WTC11 (cell line): ENCODE measurements at regions not wholly inside any gene's neighbourhood (a gene's known extent, or its start where the extent isn't known, plus 50 kb on each side); places are given as distances from the start of the nearest gene placed in this dataset.

Source experiments
- ATAC-seq: fragments of 200-7000 bp; cut with Tn5 transposase; 2 replicates; pipeline ENCODE4 v1.10.0; 2021; ENCODE audit warnings: mild to moderate bottlenecking, moderate library complexity
- CTCF ChIA-PET: fragments of 300-600 bp; sonication (Branson Sonifier 250); formaldehyde crosslinking; loops from one replicate; lab custom pipeline; 2021; ENCODE audit warnings: antibody characterized with exemption; lab: Charles Lee
- POLR2A ChIA-PET: fragments of 350-600 bp; sonication (Branson Sonifier 250); formaldehyde crosslinking; loops from one replicate; lab custom pipeline; 2021; ENCODE audit warnings: antibody characterized with exemption; lab: Charles Lee
- DNase-seq: peaks from one replicate; pipeline ENCODE4 v3.0.0; 2021; ENCODE audit warnings: low spot score
- H3K27ac Mint-ChIP-seq: 2 replicates; pipeline ENCODE4 v1.8.0; 2021; ENCODE audit warnings: mixed read lengths
- H3K27me3 Mint-ChIP-seq: 2 replicates; pipeline ENCODE4 v1.8.0; 2021; ENCODE audit warnings: low read depth, mild to moderate bottlenecking, moderate library complexity, mixed read lengths
- H3K36me3 Mint-ChIP-seq: 2 replicates; pipeline ENCODE4 v1.8.0; 2021; ENCODE audit warnings: mixed read lengths
- H3K4me1 Mint-ChIP-seq: 2 replicates; pipeline ENCODE4 v1.8.0; 2022; ENCODE audit warnings: mixed read lengths
- H3K4me3 Mint-ChIP-seq: 2 replicates; pipeline ENCODE4 v1.8.0; 2021; ENCODE audit warnings: mild to moderate bottlenecking, moderate library complexity, mixed read lengths
- H3K9me3 Mint-ChIP-seq: 2 replicates; pipeline ENCODE4 v1.8.0; 2021; ENCODE audit warnings: mixed read lengths
- CDX4 ChIP-seq: fragments of 250-450 bp; sonication (Bioruptor Pico); IDR thresholded peaks from 2 replicates; pipeline ENCODE4 v1.9.0; 2021; ENCODE audit warnings: moderate library complexity, mild to moderate bottlenecking, inconsistent platforms, borderline replicate concordance
- CREB1 ChIP-seq: sonication (generic); formaldehyde crosslinking; IDR thresholded peaks from 2 replicates; pipeline ENCODE4 v1.8.0; 2023; ENCODE audit warnings: mild to moderate bottlenecking, missing genetic modification reagents
- E2F1 ChIP-seq: sonication (generic); formaldehyde crosslinking; IDR thresholded peaks from 2 replicates; pipeline ENCODE4 v1.8.0; 2022; ENCODE audit warnings: mild to moderate bottlenecking, missing genetic modification reagents
- FOXJ3 ChIP-seq: sonication (generic); formaldehyde crosslinking; IDR thresholded peaks from 2 replicates; pipeline ENCODE4 v1.9.0; 2021; ENCODE audit warnings: missing genetic modification reagents, mild to moderate bottlenecking, borderline replicate concordance
- HMGA2 ChIP-seq: fragments of 250-450 bp; sonication (Bioruptor Pico); IDR thresholded peaks from 2 replicates; pipeline ENCODE4 v1.4.0; 2021; ENCODE audit warnings: mild to moderate bottlenecking, moderate library complexity
- MXD4 ChIP-seq: fragments of 250-450 bp; sonication (Bioruptor Pico); IDR thresholded peaks from 2 replicates; pipeline ENCODE4 v1.8.0; 2021; ENCODE audit warnings: mild to moderate bottlenecking, moderate library complexity, borderline replicate concordance
- MYBL2 ChIP-seq: sonication (generic); formaldehyde crosslinking; IDR thresholded peaks from 2 replicates; pipeline ENCODE4 v1.8.1; 2023; ENCODE audit warnings: mild to moderate bottlenecking, moderate library complexity, missing genetic modification reagents
- NFE2L1 ChIP-seq: sonication (generic); formaldehyde crosslinking; IDR thresholded peaks from 2 replicates; pipeline ENCODE4 v1.8.1; 2023; ENCODE audit warnings: missing genetic modification reagents
- RELA ChIP-seq: sonication (generic); formaldehyde crosslinking; IDR thresholded peaks from 2 replicates; pipeline ENCODE4 v1.8.1; 2022; ENCODE audit warnings: missing genetic modification reagents, mild to moderate bottlenecking, borderline replicate concordance
- SOX15 ChIP-seq: fragments of 250-450 bp; sonication (Bioruptor Pico); IDR thresholded peaks from 2 replicates; pipeline ENCODE4 v1.9.0; 2021; ENCODE audit warnings: mild to moderate bottlenecking
- SP1 ChIP-seq: sonication (generic); formaldehyde crosslinking; conservative IDR thresholded peaks from 2 replicates; pipeline ENCODE4 v1.8.1; 2022; ENCODE audit warnings: missing genetic modification reagents
- TCF7 ChIP-seq: sonication (generic); formaldehyde crosslinking; IDR thresholded peaks from 2 replicates; pipeline ENCODE4 v1.8.0; 2022; ENCODE audit warnings: mild to moderate bottlenecking, low read depth, missing genetic modification reagents, moderate library complexity
- TEAD4 ChIP-seq: sonication (generic); formaldehyde crosslinking; IDR thresholded peaks from 2 replicates; pipeline ENCODE4 v1.8.0; 2022; ENCODE audit warnings: mild to moderate bottlenecking, missing genetic modification reagents
- ZBTB43 ChIP-seq: sonication (generic); formaldehyde crosslinking; IDR thresholded peaks from 2 replicates; pipeline ENCODE4 v1.8.1; 2023; ENCODE audit warnings: mild to moderate bottlenecking, missing genetic modification reagents
- ZMAT4 ChIP-seq: fragments of 250-450 bp; sonication (Bioruptor Pico); IDR thresholded peaks from 2 replicates; pipeline ENCODE4 v1.9.0; 2021; ENCODE audit warnings: mild to moderate bottlenecking
- ZNF121 ChIP-seq: sonication (generic); formaldehyde crosslinking; IDR thresholded peaks from 2 replicates; pipeline ENCODE4 v1.8.0; 2023; ENCODE audit warnings: missing genetic modification reagents
- ZNF232 ChIP-seq: sonication (generic); formaldehyde crosslinking; IDR thresholded peaks from 2 replicates; pipeline ENCODE4 v1.8.0; 2022; ENCODE audit warnings: mild to moderate bottlenecking, missing genetic modification reagents
- ZNF317 ChIP-seq: sonication (generic); formaldehyde crosslinking; IDR thresholded peaks from 2 replicates; pipeline ENCODE4 v1.8.1; 2023; ENCODE audit warnings: low read depth, mild to moderate bottlenecking, moderate library complexity, missing genetic modification reagents, borderline replicate concordance
- ZNF396 ChIP-seq: fragments of 250-450 bp; sonication (Bioruptor Pico); IDR thresholded peaks from 2 replicates; pipeline ENCODE4 v1.8.0; 2021; ENCODE audit warnings: mild to moderate bottlenecking, moderate library complexity, borderline replicate concordance
- ZNF425 ChIP-seq: fragments of 250-450 bp; sonication (Bioruptor Pico); conservative IDR thresholded peaks from 2 replicates; pipeline ENCODE4 v1.9.0; 2021; ENCODE audit warnings: mild to moderate bottlenecking
- ZNF512 ChIP-seq: sonication (generic); formaldehyde crosslinking; IDR thresholded peaks from 2 replicates; pipeline ENCODE4 v1.8.1; 2022; ENCODE audit warnings: missing genetic modification reagents, borderline replicate concordance

- ATAC-seq (no peak), DNase-seq (no peak)
- TF ChIP-seq RELA (no peak), CREB1 (CRISPR knock-in tag) (no peak), ZNF425 (CRISPR knock-in tag) (no peak), TEAD4 (CRISPR knock-in tag) (no peak), E2F1 (no peak), ZNF232 (CRISPR knock-in tag) (no peak), SP1 (CRISPR knock-in tag) (no peak), NFE2L1 (no peak), MXD4 (no peak), TCF7 (CRISPR knock-in tag) (no peak), ZBTB43 (no peak), MYBL2 (CRISPR knock-in tag) (no peak), ZMAT4 (CRISPR knock-in tag) (no peak), ZNF512 (CRISPR knock-in tag) (no peak), ZNF396 (CRISPR knock-in tag) (no peak), SOX15 (no peak)
- Mint-ChIP-seq H3K4me1 (peaks cover 34% of the 10 kb centered on the region), H3K9me3 (peaks cover 6% of the 10 kb centered on the region), H3K27ac (no peak overlapping the region), H3K27me3 (no peaks in the 10 kb centered on the region; the same call in 1 of the 2 replicates), H3K4me3 (no peak overlapping the region), H3K36me3 (peaks cover 6% of the 10 kb centered on the region)
- ChIA-PET POLR2A (no interaction called here), CTCF (no interaction called here)
These were observed 56.5 kb upstream of the PAPSS2 start for GRCh38 chr10:87603196-87603595.

GRCh38 chr10:87603769-87604168 is 55.9 kb upstream of the PAPSS2 start:
- TF ChIP-seq ZNF317 (no peak), ZNF512 (CRISPR knock-in tag) (no peak), ZNF232 (CRISPR knock-in tag) (no peak), ZNF121 (no peak), TCF7 (CRISPR knock-in tag) (no peak), CDX4 (CRISPR knock-in tag) (no peak), HMGA2 (no peak), FOXJ3 (CRISPR knock-in tag) (no peak), ZBTB43 (no peak)
- TF ChIP-seq, all 79 proteins: peak for 0
- H3K27me3 Mint-ChIP-seq, result no peaks in the 10 kb centered on the region; the same call in 1 of the 2 replicates

More at GRCh38 chr10:87603769-87604168, 55.9 kb upstream of the PAPSS2 start:
- POLR2A ChIA-PET, result no interaction called here
- Mint-ChIP-seq H3K27ac (0 out of 2 replicates have a peak overlapping the region, but pooled peaks have one; percentile 12), H3K36me3 (peaks cover 6% of the 10 kb centered on the region), H3K4me3 (no peak overlapping the region), H3K4me1 (peaks cover 40% of the 10 kb centered on the region), H3K9me3 (peaks cover 6% of the 10 kb centered on the region)
- CTCF ChIA-PET, result no interaction called here
- DNase-seq, result no peak
- no peak for ATAC-seq
